ENCODE measurements at regions not wholly inside any gene's neighbourhood (a gene's known extent, or its start where the extent isn't known, plus 50 kb on each side); places are given as distances from the start of the nearest gene placed in this dataset.

DNA sequence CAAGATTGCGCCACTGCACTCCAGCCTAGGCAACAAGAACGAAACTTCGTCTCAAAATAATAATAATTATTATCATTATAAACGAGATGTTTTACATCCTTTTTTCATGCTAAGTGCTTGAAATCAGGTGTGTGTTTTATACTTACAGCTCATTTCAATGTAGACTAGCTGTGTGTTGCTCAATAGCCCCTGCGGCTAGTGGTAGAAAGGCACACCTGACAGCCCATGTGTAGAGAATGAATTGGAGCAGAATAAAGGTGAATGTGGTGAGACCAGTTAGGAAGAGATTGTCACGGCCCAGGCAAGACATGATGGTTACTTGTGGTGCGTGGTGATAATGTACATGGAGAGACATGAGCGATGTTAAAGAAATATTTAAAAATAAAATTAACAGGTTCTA lies 86.7 kb upstream of the TMEM26 start:
- TF ChIP-seq, protein P1, sequence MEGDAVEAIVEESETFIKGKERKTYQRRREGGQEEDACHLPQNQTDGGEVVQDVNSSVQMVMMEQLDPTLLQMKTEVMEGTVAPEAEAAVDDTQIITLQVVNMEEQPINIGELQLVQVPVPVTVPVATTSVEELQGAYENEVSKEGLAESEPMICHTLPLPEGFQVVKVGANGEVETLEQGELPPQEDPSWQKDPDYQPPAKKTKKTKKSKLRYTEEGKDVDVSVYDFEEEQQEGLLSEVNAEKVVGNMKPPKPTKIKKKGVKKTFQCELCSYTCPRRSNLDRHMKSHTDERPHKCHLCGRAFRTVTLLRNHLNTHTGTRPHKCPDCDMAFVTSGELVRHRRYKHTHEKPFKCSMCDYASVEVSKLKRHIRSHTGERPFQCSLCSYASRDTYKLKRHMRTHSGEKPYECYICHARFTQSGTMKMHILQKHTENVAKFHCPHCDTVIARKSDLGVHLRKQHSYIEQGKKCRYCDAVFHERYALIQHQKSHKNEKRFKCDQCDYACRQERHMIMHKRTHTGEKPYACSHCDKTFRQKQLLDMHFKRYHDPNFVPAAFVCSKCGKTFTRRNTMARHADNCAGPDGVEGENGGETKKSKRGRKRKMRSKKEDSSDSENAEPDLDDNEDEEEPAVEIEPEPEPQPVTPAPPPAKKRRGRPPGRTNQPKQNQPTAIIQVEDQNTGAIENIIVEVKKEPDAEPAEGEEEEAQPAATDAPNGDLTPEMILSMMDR (optimal IDR thresholded peaks at IDR 0.05 in 1 of 3, IDR thresholded peaks at IDR 0.05 in 1 of 3, conservative IDR thresholded peaks at IDR 0.05 in 1 of 3; ENCODE audit: extremely low read depth in 1 of 3, insufficient read depth in 2 of 3, low read length in 3 of 3): no peak
- TF ChIP-seq EZH2 (IDR thresholded peaks at IDR 0.05; ENCODE audit: low read length): no peak
